ENCODE measurements at regions not wholly inside any gene's neighbourhood (a gene's known extent, or its start where the extent isn't known, plus 50 kb on each side); places are given as distances from the start of the nearest gene placed in this dataset.
A peak's percentile ranks its signal among the peaks of the same experiment; 100 is the strongest.

GRCh38 chr10:23614483-23614882 is 175.6 kb downstream of the OTUD1 start:
- Mint-ChIP-seq H3K9me3 (no peaks in the 10 kb centered on the region), H3K4me3 (no peak overlapping the region), H3K4me1 (ENCODE audit: unreplicated experiment) (no peaks in the 10 kb centered on the region), H3K27ac (no peak overlapping the region), H3K27me3 (peaks cover 6% of the 10 kb centered on the region), H3K36me3 (no peaks in the 10 kb centered on the region)
- DNase-seq (ENCODE audit: extremely low spot score, unreplicated experiment): no peak
- no peak for TF ChIP-seq CTCF (conservative IDR thresholded peaks at IDR 0.05)

- Mint-ChIP-seq H3K9me3 (no peaks in the 10 kb centered on the region), H3K27ac (no peak overlapping the region), H3K4me1 (ENCODE audit: unreplicated experiment) (peaks cover 9% of the 10 kb centered on the region), H3K27me3 (peaks cover 10% of the 10 kb centered on the region), H3K4me3 (no peak overlapping the region), H3K36me3 (no peaks in the 10 kb centered on the region)
- no peak for DNase-seq (ENCODE audit: extremely low spot score, unreplicated experiment)
- TF ChIP-seq CTCF (conservative IDR thresholded peaks at IDR 0.05): no peak
Measured at GRCh38 chr10:23630376-23630775, 191.5 kb downstream of the OTUD1 start.

GRCh38 chr10:23630885-23631284 is 192.0 kb downstream of the OTUD1 start:
- DNase-seq (ENCODE audit: extremely low spot score, unreplicated experiment): no peak
- no peak for TF ChIP-seq CTCF (conservative IDR thresholded peaks at IDR 0.05)
- Mint-ChIP-seq H3K4me3 (no peak overlapping the region), H3K27me3 (peaks cover 6% of the 10 kb centered on the region), H3K36me3 (no peaks in the 10 kb centered on the region), H3K4me1 (ENCODE audit: unreplicated experiment) (peaks cover 9% of the 10 kb centered on the region), H3K27ac (no peak overlapping the region), H3K9me3 (no peaks in the 10 kb centered on the region)

- H3K27me3 Mint-ChIP-seq: peaks cover 30% of the 10 kb centered on the region
- no peak for TF ChIP-seq CTCF (conservative IDR thresholded peaks at IDR 0.05)
- H3K36me3 Mint-ChIP-seq: no peaks in the 10 kb centered on the region
- H3K9me3 Mint-ChIP-seq: no peaks in the 10 kb centered on the region
- no peak overlapping the region for H3K27ac Mint-ChIP-seq
- H3K4me1 Mint-ChIP-seq (ENCODE audit: unreplicated experiment): no peaks in the 10 kb centered on the region
- no peak overlapping the region for H3K4me3 Mint-ChIP-seq
- DNase-seq (ENCODE audit: extremely low spot score, unreplicated experiment): no peak
Measured at GRCh38 chr10:23643111-23643780, 204.4 kb downstream of the OTUD1 start.

- H3K4me3 Mint-ChIP-seq: no peak overlapping the region
- no peaks in the 10 kb centered on the region for H3K9me3 Mint-ChIP-seq
- no peak overlapping the region for H3K27ac Mint-ChIP-seq
- TF ChIP-seq CTCF (conservative IDR thresholded peaks at IDR 0.05): no peak
- H3K36me3 Mint-ChIP-seq: no peaks in the 10 kb centered on the region
- peaks cover 19% of the 10 kb centered on the region for H3K27me3 Mint-ChIP-seq
- H3K4me1 Mint-ChIP-seq (ENCODE audit: unreplicated experiment): no peaks in the 10 kb centered on the region
- DNase-seq (ENCODE audit: extremely low spot score, unreplicated experiment): no peak
Measured at GRCh38 chr10:23648618-23649017, 209.7 kb downstream of the OTUD1 start.

- H3K27ac Mint-ChIP-seq: no peak overlapping the region
- DNase-seq (ENCODE audit: extremely low spot score, unreplicated experiment): no peak
- H3K36me3 Mint-ChIP-seq: no peaks in the 10 kb centered on the region
- peaks cover 16% of the 10 kb centered on the region for H3K27me3 Mint-ChIP-seq
- H3K4me3 Mint-ChIP-seq: no peak overlapping the region
- TF ChIP-seq CTCF (conservative IDR thresholded peaks at IDR 0.05): peak; percentile 71
- H3K4me1 Mint-ChIP-seq (ENCODE audit: unreplicated experiment): no peaks in the 10 kb centered on the region
- no peaks in the 10 kb centered on the region for H3K9me3 Mint-ChIP-seq
Measured at GRCh38 chr10:23656735-23657134, 217.9 kb downstream of the OTUD1 start.

Measured in type B pancreatic cell (in vitro differentiated cells).